ENCODE measurements at regions not wholly inside any gene's neighbourhood (a gene's known extent, or its start where the extent isn't known, plus 50 kb on each side); places are given as distances from the start of the nearest gene placed in this dataset.

DNA sequence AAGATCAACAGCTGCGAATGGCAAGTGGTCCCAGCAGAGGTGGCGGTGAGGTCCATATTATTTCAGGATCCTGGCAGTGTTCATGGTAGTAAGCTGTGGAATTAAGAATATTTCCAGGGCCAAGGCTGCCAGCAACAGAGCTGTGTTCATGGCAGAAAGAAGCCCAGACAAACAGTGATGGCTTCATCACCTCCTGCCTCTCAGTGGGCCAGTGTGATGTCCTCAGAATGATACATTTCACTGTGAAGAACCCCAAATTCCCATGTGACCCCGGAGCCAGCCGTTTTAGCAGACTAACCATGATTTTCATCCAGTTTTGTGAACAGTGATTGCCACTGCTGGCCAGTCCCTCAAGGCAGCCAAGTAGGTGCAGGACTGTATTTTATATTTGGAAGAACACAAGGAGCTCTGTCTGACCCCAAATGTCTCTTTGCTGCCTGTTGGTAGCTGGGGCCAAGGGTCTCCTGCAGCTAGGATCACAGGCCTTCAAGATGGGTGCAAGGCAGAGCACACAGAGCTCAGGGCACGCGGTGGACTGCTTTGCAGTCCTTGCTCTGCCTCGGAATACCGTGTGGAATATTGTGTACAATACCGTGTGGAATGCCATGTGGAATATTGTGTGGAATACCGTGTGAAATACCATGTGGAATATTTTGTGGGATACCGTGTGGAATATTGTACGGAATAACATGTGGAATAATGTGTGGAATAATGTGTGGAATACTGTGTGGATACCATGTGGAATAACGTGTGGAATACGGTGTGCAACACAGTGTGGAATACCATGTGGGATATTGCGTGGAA, 132.3 kb upstream of the CHST15 start:
- TF ChIP-seq, protein P1, sequence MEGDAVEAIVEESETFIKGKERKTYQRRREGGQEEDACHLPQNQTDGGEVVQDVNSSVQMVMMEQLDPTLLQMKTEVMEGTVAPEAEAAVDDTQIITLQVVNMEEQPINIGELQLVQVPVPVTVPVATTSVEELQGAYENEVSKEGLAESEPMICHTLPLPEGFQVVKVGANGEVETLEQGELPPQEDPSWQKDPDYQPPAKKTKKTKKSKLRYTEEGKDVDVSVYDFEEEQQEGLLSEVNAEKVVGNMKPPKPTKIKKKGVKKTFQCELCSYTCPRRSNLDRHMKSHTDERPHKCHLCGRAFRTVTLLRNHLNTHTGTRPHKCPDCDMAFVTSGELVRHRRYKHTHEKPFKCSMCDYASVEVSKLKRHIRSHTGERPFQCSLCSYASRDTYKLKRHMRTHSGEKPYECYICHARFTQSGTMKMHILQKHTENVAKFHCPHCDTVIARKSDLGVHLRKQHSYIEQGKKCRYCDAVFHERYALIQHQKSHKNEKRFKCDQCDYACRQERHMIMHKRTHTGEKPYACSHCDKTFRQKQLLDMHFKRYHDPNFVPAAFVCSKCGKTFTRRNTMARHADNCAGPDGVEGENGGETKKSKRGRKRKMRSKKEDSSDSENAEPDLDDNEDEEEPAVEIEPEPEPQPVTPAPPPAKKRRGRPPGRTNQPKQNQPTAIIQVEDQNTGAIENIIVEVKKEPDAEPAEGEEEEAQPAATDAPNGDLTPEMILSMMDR (IDR thresholded peaks at IDR 0.05; ENCODE audit: insufficient read depth, low read length, missing control alignments), result no peak
- CTCF ChIA-PET, result no interaction called here
- no peak overlapping the region for H3K4me3 ChIP-seq (ENCODE audit: low read depth, low read length)
- DNase-seq (ENCODE audit: low read depth, low spot score), result no peak
- POLR2A ChIA-PET, result no interaction called here

DNA sequence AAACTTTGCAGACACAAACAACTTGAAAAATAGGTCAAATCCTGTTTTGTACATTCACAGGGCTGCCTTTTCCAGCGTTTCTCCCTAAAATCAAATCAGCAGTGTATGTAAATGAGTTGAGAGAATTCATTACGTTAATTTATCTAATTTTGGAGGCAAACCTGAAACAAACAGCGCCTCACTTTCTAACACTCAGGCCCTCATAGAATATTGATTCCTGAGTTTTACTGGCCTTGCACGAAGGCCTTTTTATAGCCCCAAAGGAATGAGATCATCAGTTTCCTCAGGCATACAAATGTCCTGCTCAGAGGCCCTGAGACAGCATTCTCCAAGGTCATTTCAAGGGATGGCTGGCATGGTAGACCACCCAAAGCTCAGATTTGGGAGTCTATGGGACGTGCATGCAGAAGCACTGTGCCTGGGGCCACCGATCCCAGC, 131.7 kb upstream of the CHST15 start:
- ChIA-PET POLR2A (no interaction called here), CTCF (no interaction called here)
- H3K4me3 ChIP-seq (ENCODE audit: low read depth, low read length), result no peak overlapping the region
- DNase-seq (ENCODE audit: low read depth, low spot score), result no peak
- TF ChIP-seq, protein P1 (IDR thresholded peaks at IDR 0.05; ENCODE audit: insufficient read depth, low read length, missing control alignments), result no peak

DNA sequence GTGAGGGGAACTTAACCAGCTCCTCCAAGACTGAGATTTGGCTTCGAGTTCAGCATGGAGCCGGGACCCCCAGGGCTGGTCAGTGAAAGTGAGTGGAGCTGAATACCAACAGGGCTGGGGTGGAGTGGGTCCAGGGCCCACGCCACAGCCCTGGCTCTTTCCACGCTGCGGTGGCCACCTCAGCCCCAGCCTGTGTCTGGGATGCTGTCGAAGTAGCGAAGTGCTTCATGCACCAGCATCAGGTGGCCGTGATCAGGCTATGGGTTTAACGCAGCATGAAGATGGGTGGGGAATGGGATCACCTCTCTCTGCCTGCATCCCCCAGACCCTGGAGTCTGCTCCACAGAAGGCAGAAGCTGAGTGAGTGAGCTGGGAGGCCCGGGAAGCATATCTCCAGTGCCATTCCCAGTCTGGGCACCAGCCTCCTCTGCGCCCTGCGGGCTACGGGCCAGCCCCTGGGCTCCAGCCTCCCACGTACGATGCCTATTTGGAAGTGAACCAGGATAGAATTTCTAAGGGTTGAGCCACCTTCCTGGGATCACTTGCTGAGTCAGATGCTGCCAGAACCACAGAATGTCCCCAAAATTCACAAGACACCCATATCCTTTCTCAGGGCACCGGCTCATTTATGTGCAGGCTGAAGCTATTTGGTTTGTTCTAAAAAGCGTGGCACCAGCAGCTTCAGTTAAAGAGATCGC, 131.1 kb upstream of the CHST15 start:
- POLR2A ChIA-PET, result no interaction called here
- CTCF ChIA-PET, result no interaction called here
- TF ChIP-seq, protein P1 (IDR thresholded peaks at IDR 0.05; ENCODE audit: insufficient read depth, low read length, missing control alignments), result no peak
- no peak for DNase-seq (ENCODE audit: low read depth, low spot score)
- no peak overlapping the region for H3K4me3 ChIP-seq (ENCODE audit: low read depth, low read length)

DNA sequence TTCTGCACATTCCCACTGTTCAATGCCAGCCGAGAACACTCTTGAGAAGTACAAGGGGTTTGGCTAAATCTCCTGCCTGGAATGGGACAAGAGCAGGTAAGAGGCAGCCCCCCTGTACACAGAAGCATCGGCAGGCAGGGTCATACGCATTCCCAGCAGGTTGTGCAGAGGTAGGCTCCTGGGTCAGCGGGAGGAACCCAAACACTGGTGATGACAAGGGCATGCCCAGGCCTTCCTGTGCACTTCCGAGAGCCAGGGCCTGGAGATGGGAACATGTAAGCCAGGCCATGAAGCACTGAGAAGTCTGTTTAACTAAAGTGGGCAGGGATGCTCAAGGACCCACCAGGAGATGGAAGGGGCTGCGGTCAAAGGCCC, 130.3 kb upstream of the CHST15 start:
- ChIA-PET POLR2A (no interaction called here), CTCF (no interaction called here)
- TF ChIP-seq, protein P1 (IDR thresholded peaks at IDR 0.05; ENCODE audit: insufficient read depth, low read length, missing control alignments), result no peak
- no peak for DNase-seq (ENCODE audit: low read depth, low spot score)
- no peak overlapping the region for H3K4me3 ChIP-seq (ENCODE audit: low read depth, low read length)

DNA sequence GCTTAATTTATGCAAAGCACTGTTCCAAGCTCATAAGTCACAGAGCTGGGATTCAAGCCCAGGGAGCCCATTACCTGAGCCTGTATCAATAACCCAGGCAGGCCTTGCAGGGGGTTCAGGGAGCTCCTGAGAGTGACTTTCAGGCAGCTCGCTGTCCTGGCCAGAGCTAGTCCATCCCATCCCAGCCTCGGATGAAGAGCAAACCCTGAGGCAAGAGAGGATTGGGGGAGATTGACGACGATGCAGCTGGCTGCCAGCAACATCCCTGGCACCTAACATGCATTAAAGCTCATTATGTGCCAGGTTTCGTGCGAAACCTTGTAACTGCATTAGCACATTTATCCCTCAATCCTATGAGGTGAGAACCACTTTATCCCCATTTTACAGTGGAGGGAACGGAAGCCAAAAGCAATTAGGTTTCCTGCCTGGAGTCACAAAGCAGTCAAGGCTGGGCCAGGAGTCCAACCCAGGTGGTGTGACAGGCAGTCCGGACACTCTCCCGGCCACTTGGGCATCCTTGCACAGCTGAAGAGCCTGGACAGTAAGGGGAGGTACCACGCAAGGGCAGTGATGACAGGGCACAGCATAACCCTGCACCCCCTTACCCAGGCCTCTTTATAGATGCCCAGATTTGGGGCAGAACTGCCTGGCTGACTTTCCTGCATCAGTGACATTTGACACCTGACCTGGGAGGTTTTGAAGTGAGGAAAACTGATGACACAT, 129.8 kb upstream of the CHST15 start:
- H3K4me3 ChIP-seq (ENCODE audit: low read depth, low read length), result no peak overlapping the region
- DNase-seq (ENCODE audit: low read depth, low spot score), result no peak
- POLR2A ChIA-PET, result no interaction called here
- CTCF ChIA-PET, result interaction anchor here (0.6 kb wide), 1 partner anchor 9 kb away, joined by 3 read pairs; no protein-coding TSS in a partner anchor
- TF ChIP-seq, protein P1 (IDR thresholded peaks at IDR 0.05; ENCODE audit: insufficient read depth, low read length, missing control alignments), result no peak

Measured in AG04449 (cell line).